GM23248 (cell line): ENCODE measurements at regions not wholly inside any gene's neighbourhood (a gene's known extent, or its start where the extent isn't known, plus 50 kb on each side); places are given as distances from the start of the nearest gene placed in this dataset.
"Not testable (repeated sequence)": the region's sequence is repeated elsewhere in the genome, so short reads cannot be mapped to it uniquely, and the experiment has no call there.

ENCODE experiments used
- EZH2 ChIP-seq: fragments of 200-600 bp; sonication (generic); IDR thresholded peaks from 2 replicates; pipeline ENCODE4 v1.6.1; 2018; ENCODE audit warnings: antibody characterized with exemption, mild to moderate bottlenecking; ENCODE audit not compliant: insufficient read depth, poor library complexity, severe bottlenecking
- EZH2phosphoT487 ChIP-seq: fragments of 200-600 bp; sonication (generic); IDR thresholded peaks from 2 replicates; pipeline ENCODE4 v1.6.1; 2018; ENCODE audit warnings: antibody characterized with exemption, moderate library complexity, mild to moderate bottlenecking, low read depth; ENCODE audit not compliant: insufficient read depth

GRCh38 chr4:69020462-69020807 is 68.8 kb upstream of the UGT2A3 start:
- TF ChIP-seq EZH2phosphoT487, EZH2: not testable (repeated sequence)
